ENCODE measurements at regions not wholly inside any gene's neighbourhood (a gene's known extent, or its start where the extent isn't known, plus 50 kb on each side); places are given as distances from the start of the nearest gene placed in this dataset.

GRCh38 chr9:13587571-13587970, 308.1 kb upstream of the MPDZ start:
- DNase-seq, result no peak

DNA sequence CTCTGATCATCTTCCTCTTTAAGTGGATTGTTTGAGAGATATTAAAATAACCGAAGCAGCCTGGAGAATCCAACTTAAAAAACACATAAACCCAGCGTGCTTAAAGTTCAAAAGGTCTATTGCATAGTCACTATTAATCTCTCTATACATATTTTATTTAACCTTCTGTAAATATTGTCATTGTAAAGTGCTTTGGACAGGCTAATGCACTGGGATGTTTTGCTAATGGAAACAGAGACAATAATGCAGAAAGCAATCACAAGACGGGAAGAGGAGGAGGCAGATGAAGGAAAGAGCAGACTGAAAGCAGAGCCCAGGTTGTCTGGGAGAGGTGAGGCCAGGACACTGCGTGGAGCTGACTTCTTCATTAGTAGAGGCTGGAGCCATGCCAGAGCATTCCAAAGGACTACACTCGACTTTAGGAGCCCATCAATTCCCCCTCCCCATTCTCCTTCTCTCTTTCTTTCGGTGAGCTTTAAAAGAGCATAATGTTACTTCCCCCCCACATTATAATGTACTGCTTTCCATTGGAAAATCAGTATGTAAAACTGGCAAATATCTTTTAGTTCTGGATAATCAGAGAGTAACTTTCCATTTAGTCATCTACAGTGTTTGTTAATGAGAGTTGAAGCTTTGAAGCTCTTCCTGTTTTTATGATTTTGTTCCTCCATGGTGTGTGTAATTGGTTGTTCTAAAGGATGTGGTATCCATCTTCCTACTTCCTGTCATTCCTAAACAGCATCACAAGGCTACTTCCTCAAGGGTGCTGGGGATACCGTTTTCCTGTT, 307.3 kb upstream of the MPDZ start:
- DNase-seq, result no peak

- DNase-seq, result no peak
Observed at GRCh38 chr9:13580760-13581159, 301.3 kb upstream of the MPDZ start.

DNA sequence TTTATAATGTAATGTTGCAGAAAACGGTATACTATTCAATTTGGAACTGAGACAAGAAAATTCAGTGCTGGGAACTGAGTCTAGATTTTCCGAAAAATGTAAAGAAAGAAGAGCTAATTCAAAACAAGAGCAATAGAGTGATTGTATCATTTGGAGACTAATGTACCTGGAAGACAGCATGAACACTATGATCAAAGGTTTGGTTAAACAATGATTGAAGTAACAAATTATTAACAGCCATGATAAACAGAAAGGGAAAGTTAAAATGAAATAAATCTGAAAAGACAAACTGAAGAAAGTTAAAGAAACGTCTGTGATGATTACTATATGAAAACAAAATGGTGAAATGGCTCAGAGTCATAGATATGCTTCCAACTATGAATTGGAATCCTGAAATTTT, 300.6 kb upstream of the MPDZ start:
- DNase-seq, result no peak

GRCh38 chr9:13576101-13576500, 296.6 kb upstream of the MPDZ start:
- DNase-seq, result no peak

DNA sequence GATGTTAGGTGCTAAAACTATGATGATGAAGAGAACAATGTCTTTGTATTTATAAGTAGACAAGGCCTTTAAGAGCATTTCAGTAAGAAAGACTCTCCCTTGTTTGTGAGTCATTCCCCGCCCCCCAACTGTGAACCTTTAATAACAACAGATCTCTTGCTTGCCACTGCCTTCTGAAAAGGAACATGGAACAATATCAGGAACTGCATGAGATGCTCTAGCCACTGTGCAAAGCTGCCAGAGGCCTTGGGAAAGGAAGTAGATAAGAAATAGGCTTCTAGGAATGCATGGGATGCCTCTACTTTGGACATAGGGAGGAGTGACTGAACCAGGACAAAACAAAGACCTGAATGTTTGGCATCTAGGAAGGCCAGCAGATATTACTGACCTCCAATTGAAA, 296.1 kb upstream of the MPDZ start:
- DNase-seq, result no peak

DNA sequence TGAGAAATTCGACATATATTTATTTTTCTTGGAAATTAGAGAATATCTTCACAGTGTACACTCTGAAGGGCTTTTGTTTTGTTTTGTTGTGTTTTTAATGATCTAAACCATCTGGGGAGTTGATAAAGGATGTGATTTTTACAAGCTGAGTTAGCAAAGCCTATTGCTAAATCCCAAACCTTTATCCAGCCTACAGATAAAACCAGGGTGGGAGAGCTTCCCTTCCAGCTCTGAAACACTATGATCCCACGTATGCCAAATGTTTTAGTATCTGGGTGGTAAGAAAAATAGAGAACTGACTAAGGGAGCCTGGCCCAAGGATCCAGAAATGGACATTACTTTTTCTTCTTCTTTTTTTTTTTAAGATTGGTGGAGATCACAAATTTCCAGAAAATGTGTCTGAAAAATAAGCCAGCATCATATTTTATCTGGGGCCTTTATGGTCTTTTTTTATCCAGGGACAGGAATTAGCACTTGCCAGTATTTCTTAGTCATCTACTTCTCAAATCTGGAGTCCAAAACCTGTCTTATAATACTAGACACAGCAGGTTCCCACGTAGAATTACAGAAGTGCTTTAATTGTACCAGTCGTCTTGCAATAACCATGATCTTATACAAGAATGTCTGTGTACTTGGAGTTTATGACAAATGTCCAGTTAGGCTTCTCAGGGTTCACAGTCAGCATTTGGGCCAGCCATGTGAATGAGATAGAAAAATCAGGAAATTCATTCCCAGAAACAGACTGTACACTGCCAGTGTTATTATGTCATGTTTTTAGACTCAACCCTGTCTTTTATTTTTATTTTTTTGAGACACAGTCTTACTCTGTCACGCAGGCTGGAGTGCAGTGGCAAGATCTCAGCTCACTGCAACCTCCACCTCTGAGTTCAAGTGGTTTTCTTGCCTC, 290.8 kb upstream of the MPDZ start:
- no peak for DNase-seq

DNA sequence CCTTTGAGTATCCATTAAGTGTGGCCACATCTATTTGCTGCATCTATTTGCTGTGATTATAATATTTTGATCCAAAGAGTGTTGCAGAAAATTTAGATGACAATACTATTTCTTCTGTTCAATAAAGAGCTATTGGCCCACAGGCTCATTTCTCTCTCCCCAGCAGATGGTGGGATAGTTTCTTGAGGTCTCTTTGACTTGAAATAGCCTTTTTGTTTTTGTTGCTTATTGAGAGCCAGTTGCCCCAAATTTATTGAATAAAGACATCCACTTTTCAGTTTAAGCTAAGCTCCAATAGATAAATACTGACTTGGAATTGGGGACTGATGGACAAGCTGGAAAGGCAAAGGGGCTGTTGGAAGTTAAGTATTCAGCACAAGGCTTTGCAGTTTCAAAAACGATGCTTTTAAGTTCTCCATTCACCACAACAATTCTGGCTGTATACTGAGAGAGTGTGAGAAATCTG, 290.1 kb upstream of the MPDZ start:
- no peak for DNase-seq

DNA sequence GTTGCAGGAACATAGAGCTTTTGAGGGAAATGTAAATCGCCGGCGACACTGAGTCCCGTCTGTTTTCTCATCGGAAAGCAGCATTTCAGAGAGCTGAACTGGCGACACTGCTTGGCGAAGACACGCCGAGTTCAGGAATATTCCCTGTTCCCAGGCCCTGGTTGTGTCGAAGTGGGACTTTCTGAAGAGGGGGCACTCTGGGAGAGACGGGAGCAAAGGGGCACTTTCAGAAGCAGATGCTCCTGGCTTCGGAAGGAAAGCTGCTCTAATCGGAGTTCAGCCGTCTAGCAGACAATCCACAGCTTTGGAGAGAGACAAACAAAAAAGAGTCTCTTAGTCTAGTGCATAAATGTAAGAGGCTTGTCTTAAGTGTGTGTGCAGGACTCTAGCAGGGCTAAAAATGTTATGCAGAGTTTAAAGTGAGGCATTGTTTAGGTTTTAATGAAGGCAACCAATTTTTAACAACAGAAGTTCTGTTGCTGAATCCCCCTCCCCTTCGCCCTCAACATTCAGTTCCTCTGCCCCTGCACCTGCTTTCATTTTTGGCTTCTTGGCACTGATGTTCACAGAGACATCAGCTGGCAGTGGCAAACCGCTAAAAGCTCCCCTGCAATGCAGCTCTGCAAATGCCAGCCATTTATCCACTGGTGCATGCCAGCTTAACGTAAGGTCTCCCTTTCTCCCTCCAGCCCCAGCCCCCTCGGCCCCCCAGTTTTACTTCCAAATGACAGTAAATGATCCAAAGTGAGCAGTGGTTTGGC, 289.5 kb upstream of the MPDZ start:
- DNase-seq, result no peak

DNA sequence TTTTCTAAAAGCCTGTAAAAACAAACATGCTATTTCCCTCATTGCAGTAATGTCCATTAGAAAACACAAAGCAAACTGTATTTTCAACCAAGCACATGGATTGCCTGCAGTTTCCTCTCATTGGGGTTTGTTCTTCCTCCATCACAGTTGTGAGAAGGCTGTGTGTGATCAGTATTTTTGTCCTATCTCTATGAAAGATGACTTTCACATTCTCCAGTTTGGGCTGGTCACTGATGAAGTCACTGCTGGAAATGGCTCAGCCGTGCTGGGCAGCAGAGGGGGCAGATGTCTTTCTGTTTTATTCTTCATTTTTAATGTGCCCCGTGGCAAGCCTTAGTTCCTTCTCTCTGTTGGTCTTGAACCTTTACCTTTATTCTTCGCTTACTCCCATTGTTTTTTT, 288.9 kb upstream of the MPDZ start:
- DNase-seq, result no peak

DNA sequence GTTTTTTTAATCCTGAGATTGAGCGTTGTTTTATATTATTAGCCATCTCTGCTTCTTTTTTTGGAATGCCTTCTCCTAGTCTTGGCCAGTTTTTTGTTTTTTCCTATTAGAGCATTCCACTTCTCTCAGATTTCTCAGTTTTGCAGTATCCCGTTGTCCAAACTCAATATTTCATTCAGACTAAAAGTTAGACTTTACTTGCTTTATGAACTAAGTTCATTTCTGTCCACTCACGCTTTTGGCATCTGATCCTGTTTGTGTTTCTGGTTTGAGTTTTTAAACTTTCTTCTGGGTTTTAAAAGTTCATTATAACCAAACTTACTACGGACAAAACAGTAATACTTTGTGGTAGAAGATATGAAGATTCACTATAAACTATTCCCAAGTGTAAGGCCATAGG, 288.3 kb upstream of the MPDZ start:
- DNase-seq, result no peak

DNA sequence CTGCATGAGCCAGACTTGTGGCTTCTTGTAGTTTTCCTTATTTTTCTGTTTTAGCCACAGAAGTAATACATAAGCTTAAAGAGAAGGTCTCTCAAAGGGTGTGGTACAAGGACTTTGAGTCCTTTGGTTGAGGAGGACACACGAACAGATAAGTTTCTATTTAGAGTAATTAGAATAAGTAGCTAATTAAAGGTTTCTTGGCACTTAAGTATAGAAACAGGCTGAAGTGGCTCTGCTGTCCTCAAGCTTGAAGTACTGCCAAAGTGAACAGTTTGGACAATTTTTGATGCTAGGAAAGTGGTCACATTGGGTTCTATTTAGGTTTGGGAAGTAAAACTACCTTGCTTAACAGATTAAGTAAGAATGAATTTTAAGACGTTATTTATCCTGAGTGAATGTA, 278.3 kb upstream of the MPDZ start:
- no peak for DNase-seq

- no peak for DNase-seq
Observed at GRCh38 chr9:13556656-13557055, 277.2 kb upstream of the MPDZ start.

- DNase-seq, result no peak
Observed at GRCh38 chr9:13555989-13556500, 276.6 kb upstream of the MPDZ start.

GRCh38 chr9:13555516-13555915, 276.0 kb upstream of the MPDZ start:
- no peak for DNase-seq

GRCh38 chr9:13554626-13555025, 275.1 kb upstream of the MPDZ start:
- no peak for DNase-seq

GRCh38 chr9:13552606-13553215, 273.2 kb upstream of the MPDZ start:
- DNase-seq, result no peak

DNA sequence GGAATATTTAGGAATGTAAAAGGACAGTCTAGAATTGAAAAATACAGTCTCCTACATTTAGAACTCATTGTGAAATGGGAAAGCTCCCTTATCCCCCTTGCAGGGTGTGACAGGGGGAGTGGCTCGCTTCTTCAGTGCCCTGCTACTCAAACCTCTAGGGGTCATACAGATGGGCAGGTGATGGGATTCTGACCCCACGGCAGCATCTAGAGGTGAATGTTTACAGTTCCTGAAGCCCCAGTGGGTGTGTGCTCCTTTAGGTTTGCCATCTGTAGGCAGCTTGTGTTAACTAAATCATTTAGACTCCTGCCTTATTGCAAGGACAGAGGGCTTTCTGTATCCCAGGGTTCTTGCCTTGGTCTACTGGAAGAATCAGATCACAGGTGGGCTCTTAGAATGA, 271.0 kb upstream of the MPDZ start:
- DNase-seq, result no peak

DNA sequence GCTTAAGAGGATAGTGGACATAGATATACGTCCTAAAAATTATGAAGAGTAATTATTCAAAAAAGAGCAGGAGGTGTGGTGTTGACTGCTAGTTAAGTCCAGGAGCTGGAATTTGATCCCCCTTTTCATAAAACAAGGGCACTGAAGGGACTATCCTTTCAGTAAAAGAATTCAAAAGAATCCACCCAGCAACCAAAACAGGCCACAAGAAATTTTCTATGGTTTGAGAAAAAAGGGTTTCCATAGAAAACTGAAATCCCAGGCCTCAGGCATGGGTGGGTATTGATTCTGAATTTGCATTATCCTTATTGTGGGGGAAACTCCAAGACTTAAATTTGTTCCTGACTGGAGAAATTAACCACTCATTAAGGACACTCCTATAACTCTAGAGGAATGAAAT, 269.0 kb upstream of the MPDZ start:
- DNase-seq, result no peak

GRCh38 chr9:13535141-13535540, 255.6 kb upstream of the MPDZ start:
- no peak for DNase-seq

GRCh38 chr9:13534006-13534405, 254.5 kb upstream of the MPDZ start:
- no peak for DNase-seq

DNA sequence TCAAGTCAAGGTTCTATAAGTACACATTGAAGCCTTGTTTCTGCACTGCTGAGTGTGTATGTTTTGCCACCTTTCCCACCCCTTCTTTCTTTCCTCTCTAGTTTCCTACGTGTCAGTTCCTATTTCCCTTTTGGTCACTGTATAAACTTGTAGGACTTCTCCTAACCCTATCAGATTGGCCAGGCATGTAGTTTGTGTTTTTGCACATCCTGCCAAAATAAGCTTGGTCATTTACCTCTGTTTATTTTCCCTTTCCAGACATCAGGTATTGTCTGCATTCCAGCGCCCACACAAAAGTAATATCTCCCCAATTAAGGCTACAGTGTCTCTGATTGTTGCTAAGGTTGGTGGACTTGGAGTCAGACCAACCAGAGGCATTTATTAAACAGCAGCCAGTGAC, 252.9 kb upstream of the MPDZ start:
- no peak for DNase-seq
